HepG2 (cell line): ENCODE measurements at regions not wholly inside any gene's neighbourhood (a gene's known extent, or its start where the extent isn't known, plus 50 kb on each side); places are given as distances from the start of the nearest gene placed in this dataset.

Source experiments
- ATAC-seq: fragments of 200-7000 bp; cut with Tn5 transposase; 3 replicates; pipeline ENCODE4 v1.9.1; 2020; ENCODE audit warnings: mild to moderate bottlenecking, moderate library complexity
- BruUV-seq: library from RNA; stranded (reverse); fragments of 400-500 nt; replicated peaks from 2 replicates; lab custom pipeline; 2021; lab: Mats Ljungman, UMichigan
- CTCF ChIA-PET: fragments of 300-600 bp; formaldehyde crosslinking; extraction: SDS; loops from one replicate; lab custom pipeline; 2021; ENCODE audit warnings: low total read pairs, inconsistent platforms, low intra/inter-chr PET ratio; lab: Yijun Ruan, JAX
- POLR2A ChIA-PET: fragments of 350-600 bp; sonication (Branson Sonifier 250); formaldehyde crosslinking; loops from one replicate; lab custom pipeline; 2020; ENCODE audit warnings: antibody characterized with exemption, inconsistent platforms; lab: Yijun Ruan, JAX
- DNase-seq: peaks from one replicate; pipeline ENCODE4 v3.0.0-alpha.2; 2015; ENCODE audit warnings: low spot score
- FAIRE-seq: peaks from 3 replicates; lab custom pipeline; 2011; peaks lifted over from hg19 to GRCh38; lab: Jason Lieb, UNC
- H2AFZ ChIP-seq: one replicate; pipeline ENCODE4 v1.6.1; 2011; ENCODE audit warnings: low read length, inconsistent platforms
- H3K27ac ChIP-seq: fragments of 300-600 bp; 3 replicates; pipeline ENCODE4 v1.8.0; 2011; ENCODE audit warnings: mixed run types, mild to moderate bottlenecking, mixed read lengths, low read length, inconsistent platforms; ENCODE audit not compliant: insufficient read depth; ENCODE audit errors: extremely low read length
- H3K27me3 ChIP-seq, 2 experiments: fragments of 200-600 bp in 1 of 2; 2 replicates in 1 of 2; 3 replicates in 1 of 2; pipeline versions ENCODE4 v1.6.0 to v1.8.0; 2011; ENCODE audit warnings: low read length in 2 of 2, mild to moderate bottlenecking in 2 of 2, moderate library complexity in 2 of 2, inconsistent platforms in 1 of 2; ENCODE audit not compliant: insufficient read depth in 2 of 2, control insufficient read depth in 1 of 2
- H3K36me3 ChIP-seq, 2 experiments: fragments of 200-600 bp in 1 of 2; replicated peaks in 1 of 2; 2 replicates in 1 of 2; 3 replicates in 1 of 2; pipeline versions ENCODE4 v1.5.1 to v1.8.0; 2011; ENCODE audit warnings: low read length in 2 of 2, inconsistent platforms in 1 of 2; ENCODE audit not compliant: insufficient read depth in 2 of 2, control insufficient read depth in 1 of 2
- H3K4me1 ChIP-seq: 2 replicates; pipeline ENCODE4 v1.5.1; 2012; ENCODE audit warnings: low read length, inconsistent platforms; ENCODE audit not compliant: insufficient read depth
- H3K4me2 ChIP-seq: 2 replicates; pipeline ENCODE4 v1.6.0; 2011; ENCODE audit warnings: low read depth, low read length, inconsistent platforms
- H3K4me3 ChIP-seq, 3 experiments: fragments of 200-600 bp in 1 of 3; sonication (generic), shearing (Covaris generic) in 1 of 3; replicated peaks in 1 of 3; 2 replicates each; pipeline ENCODE4 v1.5.1; 2011 to 2016; ENCODE audit warnings: low read length in 3 of 3, inconsistent platforms in 2 of 3, low read depth in 2 of 3, mild to moderate bottlenecking in 2 of 3, control low read depth in 1 of 3, mixed read lengths in 1 of 3; ENCODE audit not compliant: insufficient read depth in 1 of 3
- H3K79me2 ChIP-seq: one replicate; pipeline ENCODE4 v1.6.1; 2011; ENCODE audit warnings: low read length, inconsistent platforms; ENCODE audit not compliant: insufficient read depth
- H3K9ac ChIP-seq: 2 replicates; pipeline ENCODE4 v1.6.0; 2011; ENCODE audit warnings: mild to moderate bottlenecking, low read depth, low read length, inconsistent platforms; ENCODE audit not compliant: insufficient read depth
- H3K9me3 ChIP-seq: 2 replicates; pipeline ENCODE4 v1.5.1; 2012; ENCODE audit warnings: mild to moderate bottlenecking, low read length
- H4K20me1 ChIP-seq: 2 replicates; pipeline ENCODE4 v1.6.0; 2011; ENCODE audit warnings: inconsistent platforms, mild to moderate bottlenecking, low read length, moderate library complexity; ENCODE audit not compliant: insufficient read depth
- ATAD3A ChIP-seq: sonication (generic); formaldehyde crosslinking; IDR thresholded peaks from 2 replicates; pipeline ENCODE4 v1.4.0; 2020; ENCODE audit warnings: missing genetic modification reagents
- CEBPB ChIP-seq: IDR thresholded peaks from 2 replicates; pipeline ENCODE4 v1.6.1; 2011; ENCODE audit warnings: low read depth, low read length, improper control_type of control experiment, borderline replicate concordance
- CEBPG ChIP-seq: IDR thresholded peaks from 2 replicates; pipeline ENCODE4 v1.6.1; 2016
- E2F1 ChIP-seq: sonication (generic); formaldehyde crosslinking; IDR thresholded peaks from 2 replicates; pipeline ENCODE4 v1.5.0; 2020; ENCODE audit warnings: missing genetic modification reagents
- HNF4A ChIP-seq: sonication (generic); formaldehyde crosslinking; IDR thresholded peaks from 2 replicates; pipeline ENCODE4 v1.4.0; 2020; ENCODE audit warnings: missing genetic modification reagents
- KDM2A ChIP-seq: sonication (generic); formaldehyde crosslinking; IDR thresholded peaks from 2 replicates; pipeline ENCODE4 v1.4.0; 2020; ENCODE audit warnings: low read depth, missing genetic modification reagents, borderline replicate concordance
- NCOA1 ChIP-seq: sonication (generic); formaldehyde crosslinking; IDR thresholded peaks from 2 replicates; pipeline ENCODE4 v1.9.0; 2021; ENCODE audit warnings: missing genetic modification reagents
- NFIB ChIP-seq: sonication (generic); formaldehyde crosslinking; IDR thresholded peaks from 2 replicates; pipeline ENCODE4 v1.9.0; 2021; ENCODE audit warnings: missing genetic modification reagents, mild to moderate bottlenecking, borderline replicate concordance
- ZFP36L1 ChIP-seq: sonication (generic); formaldehyde crosslinking; IDR thresholded peaks from 2 replicates; pipeline ENCODE4 v1.8.0; 2022; ENCODE audit warnings: mild to moderate bottlenecking, missing genetic modification reagents, moderate library complexity
- ZNF484 ChIP-seq: sonication (generic); formaldehyde crosslinking; IDR thresholded peaks from 2 replicates; pipeline ENCODE4 v1.5.1; 2020; ENCODE audit warnings: mild to moderate bottlenecking, low read depth, missing genetic modification reagents, borderline replicate concordance
- WGBS: methylation state at CpG from one replicate; pipeline ENCODE4 v1.1.6; 2017; ENCODE audit warnings: low lambda C conversion rate; 5-methylcytosine and 5-hydroxymethylcytosine counted together
- in situ Hi-C: cut with HindIII; loops from 2 replicates; pipeline ENCODE4 v1.10.0; 2017; ENCODE audit warnings: low pct_unique_long_range_greater_than_20kb; ENCODE audit not compliant: extremely low pct_ligation_motif_present
- intact Hi-C: fragments of 100-400 bp; cut with micrococcal nuclease; formaldehyde crosslinking; loops from one replicate; pipeline ENCODE4 v1.10.0; 2022; ENCODE audit not compliant: unreplicated experiment
- TF ChIP-seq, protein P1 (sequence below): sonication (generic); formaldehyde crosslinking; conservative IDR thresholded peaks from 2 replicates; pipeline ENCODE4 v1.4.0; 2020; ENCODE audit warnings: mild to moderate bottlenecking, missing genetic modification reagents, moderate library complexity
- TF ChIP-seq, protein P2 (sequence below): sonication (generic); formaldehyde crosslinking; IDR thresholded peaks from 2 replicates; pipeline ENCODE4 v1.4.0; 2020; ENCODE audit warnings: missing genetic modification reagents, mild to moderate bottlenecking, borderline replicate concordance

GRCh38 chr6:84910906-84911607, 146.7 kb upstream of the TBX18 start:
- peak; percentile 42; the same call in 2 of the 3 replicates for ATAC-seq
- DNase-seq, result peak; percentile 12
- intact Hi-C loops, result no loop called here

More at GRCh38 chr6:84910906-84911607, 146.7 kb upstream of the TBX18 start:
- Histone ChIP-seq H2AFZ (no peak overlapping the region), H4K20me1 (no peaks in the 10 kb centered on the region), H3K4me1 (peaks cover 14% of the 10 kb centered on the region), H3K9me3 (no peaks in the 10 kb centered on the region), H3K36me3 (no peaks in the 10 kb centered on the region), H3K4me2 (no peak overlapping the region), H3K4me3 (no peak overlapping the region), H3K27me3 (no peaks in the 10 kb centered on the region), H3K79me2 (no peaks in the 10 kb centered on the region), H3K9ac (no peak overlapping the region), H3K27ac (no peak overlapping the region)
- ChIA-PET POLR2A (no interaction called here), CTCF (no interaction called here)
- in situ Hi-C loops, result no loop called here
- BruUV-seq, result no TSS peak
- WGBS, result 1% methylated on average over 2 of the region's 2 CpGs
- no peak for TF ChIP-seq ZFP36L1
- no peak for TF ChIP-seq E2F1
- TF ChIP-seq CEBPB, result peak; percentile 61
- no peak for TF ChIP-seq NFIB
- TF ChIP-seq ZNF484 (CRISPR knock-in tag), result no peak
- TF ChIP-seq, protein P1, sequence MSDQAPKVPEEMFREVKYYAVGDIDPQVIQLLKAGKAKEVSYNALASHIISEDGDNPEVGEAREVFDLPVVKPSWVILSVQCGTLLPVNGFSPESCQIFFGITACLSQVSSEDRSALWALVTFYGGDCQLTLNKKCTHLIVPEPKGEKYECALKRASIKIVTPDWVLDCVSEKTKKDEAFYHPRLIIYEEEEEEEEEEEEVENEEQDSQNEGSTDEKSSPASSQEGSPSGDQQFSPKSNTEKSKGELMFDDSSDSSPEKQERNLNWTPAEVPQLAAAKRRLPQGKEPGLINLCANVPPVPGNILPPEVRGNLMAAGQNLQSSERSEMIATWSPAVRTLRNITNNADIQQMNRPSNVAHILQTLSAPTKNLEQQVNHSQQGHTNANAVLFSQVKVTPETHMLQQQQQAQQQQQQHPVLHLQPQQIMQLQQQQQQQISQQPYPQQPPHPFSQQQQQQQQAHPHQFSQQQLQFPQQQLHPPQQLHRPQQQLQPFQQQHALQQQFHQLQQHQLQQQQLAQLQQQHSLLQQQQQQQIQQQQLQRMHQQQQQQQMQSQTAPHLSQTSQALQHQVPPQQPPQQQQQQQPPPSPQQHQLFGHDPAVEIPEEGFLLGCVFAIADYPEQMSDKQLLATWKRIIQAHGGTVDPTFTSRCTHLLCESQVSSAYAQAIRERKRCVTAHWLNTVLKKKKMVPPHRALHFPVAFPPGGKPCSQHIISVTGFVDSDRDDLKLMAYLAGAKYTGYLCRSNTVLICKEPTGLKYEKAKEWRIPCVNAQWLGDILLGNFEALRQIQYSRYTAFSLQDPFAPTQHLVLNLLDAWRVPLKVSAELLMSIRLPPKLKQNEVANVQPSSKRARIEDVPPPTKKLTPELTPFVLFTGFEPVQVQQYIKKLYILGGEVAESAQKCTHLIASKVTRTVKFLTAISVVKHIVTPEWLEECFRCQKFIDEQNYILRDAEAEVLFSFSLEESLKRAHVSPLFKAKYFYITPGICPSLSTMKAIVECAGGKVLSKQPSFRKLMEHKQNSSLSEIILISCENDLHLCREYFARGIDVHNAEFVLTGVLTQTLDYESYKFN, result 0 out of 2 replicates have a peak, but pooled peaks have one; percentile 13
- TF ChIP-seq ATAD3A (CRISPR knock-in tag), result no peak
- TF ChIP-seq HNF4A (CRISPR knock-in tag), result peak; percentile 45; the same call in 1 of the 2 replicates
- no peak for TF ChIP-seq KDM2A (CRISPR knock-in tag)
- TF ChIP-seq NCOA1 (CRISPR knock-in tag), result no peak
- TF ChIP-seq CEBPG (CRISPR knock-in tag), result peak; percentile 49; the same call in 1 of the 2 replicates
- TF ChIP-seq, protein P2, sequence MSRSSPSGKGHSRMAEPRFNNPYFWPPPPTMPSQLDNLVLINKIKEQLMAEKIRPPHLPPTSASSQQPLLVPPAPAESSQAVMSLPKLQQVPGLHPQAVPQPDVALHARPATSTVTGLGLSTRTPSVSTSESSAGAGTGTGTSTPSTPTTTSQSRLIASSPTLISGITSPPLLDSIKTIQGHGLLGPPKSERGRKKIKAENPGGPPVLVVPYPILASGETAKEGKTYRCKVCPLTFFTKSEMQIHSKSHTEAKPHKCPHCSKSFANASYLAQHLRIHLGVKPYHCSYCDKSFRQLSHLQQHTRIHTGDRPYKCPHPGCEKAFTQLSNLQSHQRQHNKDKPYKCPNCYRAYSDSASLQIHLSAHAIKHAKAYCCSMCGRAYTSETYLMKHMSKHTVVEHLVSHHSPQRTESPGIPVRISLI (CRISPR knock-in tag), result no peak
- no peak for FAIRE-seq
